Mammary epithelial cell (primary cell): ENCODE measurements at regions not wholly inside any gene's neighbourhood (a gene's known extent, or its start where the extent isn't known, plus 50 kb on each side); places are given as distances from the start of the nearest gene placed in this dataset.

Experiments
- CTCF ChIP-seq, 2 donors: IDR thresholded peaks in 1 of 2; conservative IDR thresholded peaks in 1 of 2; 2 replicates each; pipeline ENCODE4 v1.5.1; 2011 to 2012; ENCODE audit warnings: inconsistent platforms in 2 of 2, low read length in 2 of 2, mild to moderate bottlenecking in 2 of 2, control low read depth in 1 of 2, low read depth in 1 of 2; ENCODE audit not compliant: insufficient read depth in 1 of 2; ENCODE audit errors: extremely low read depth in 1 of 2
- EZH2 ChIP-seq: IDR thresholded peaks from 2 replicates; pipeline ENCODE4 v1.6.1; 2012; ENCODE audit warnings: low read length, inconsistent platforms, borderline replicate concordance

- TF ChIP-seq CTCF (conservative IDR thresholded peaks at IDR 0.05 in 1 of 2, IDR thresholded peaks at IDR 0.05 in 1 of 2; ENCODE audit: extremely low read depth in 1 of 2, insufficient read depth in 1 of 2, low read depth in 1 of 2, low read length in 2 of 2) (no peak), EZH2 (no peak)
Observed at GRCh38 chr9:73370053-73370452, 218.4 kb downstream of the ANXA1 start.
